ENCODE measurements at regions not wholly inside any gene's neighbourhood (a gene's known extent, or its start where the extent isn't known, plus 50 kb on each side); places are given as distances from the start of the nearest gene placed in this dataset.

GRCh38 chr14:29273513-29273912, 506.9 kb downstream of the FOXG1 start:
- Histone ChIP-seq H3K23me2 (ENCODE audit: low read depth, low read length) (no peaks in the 10 kb centered on the region), H3K4ac (replicated peaks; ENCODE audit: insufficient read length, low read depth, low read length) (no peak overlapping the region), H3K27ac (ENCODE audit: low read depth, low read length) (no peak overlapping the region), H4K91ac (replicated peaks; ENCODE audit: insufficient read length, low read length) (no peak overlapping the region), H3K36me3 (ENCODE audit: control insufficient read depth in 2 of 4, insufficient read depth in 4 of 4, low read length in 3 of 4) (no peaks in the 10 kb centered on the region), H3K18ac (ENCODE audit: extremely low read depth, low read length) (no peak overlapping the region), H3K14ac (ENCODE audit: insufficient read length) (no peak overlapping the region), H3K4me1 (replicated peaks in 1 of 4; ENCODE audit: control insufficient read depth in 3 of 4, insufficient read depth in 4 of 4, low read length in 3 of 4) (no peaks in the 10 kb centered on the region), H4K8ac (ENCODE audit: extremely low read depth, insufficient read depth, low read length) (no peak overlapping the region), H3K56ac (replicated peaks; ENCODE audit: insufficient read length, low read depth, low read length) (no peak overlapping the region), H2AFZ (ENCODE audit: low read length) (no peak overlapping the region), H2BK20ac (ENCODE audit: low read length) (no peak overlapping the region), H3K27me3 (replicated peaks in 1 of 4; ENCODE audit: control insufficient read depth in 3 of 4, extremely low read depth in 1 of 4, insufficient read depth in 3 of 4, low read length in 3 of 4) (no peaks in the 10 kb centered on the region), H4K20me1 (replicated peaks in 1 of 2; ENCODE audit: control insufficient read depth in 1 of 2, insufficient read depth in 2 of 2, low read length in 2 of 2) (no peaks in the 10 kb centered on the region), H3K79me1 (ENCODE audit: low read depth, low read length) (no peaks in the 10 kb centered on the region), H2BK5ac (ENCODE audit: low read depth, low read length) (no peak overlapping the region), H3K9ac (replicated peaks in 1 of 4; ENCODE audit: extremely low read depth in 1 of 4, low read depth in 3 of 4, low read length in 3 of 4) (no peak overlapping the region), H2BK15ac (ENCODE audit: low read length) (no peak overlapping the region), H2AK5ac (ENCODE audit: low read depth, low read length) (no peak overlapping the region), H3K4me2 (ENCODE audit: insufficient read depth in 1 of 2, low read depth in 2 of 2, low read length in 2 of 2) (no peak overlapping the region), H2BK120ac (replicated peaks; ENCODE audit: low read depth, low read length) (no peak overlapping the region), H3K23ac (ENCODE audit: insufficient read length) (no peak overlapping the region), H3K9me3 (ENCODE audit: insufficient read depth in 2 of 2, low read depth in 1 of 2, low read length in 1 of 2) (no peaks in the 10 kb centered on the region), H4K5ac (ENCODE audit: insufficient read length, low read depth, low read length) (no peak overlapping the region), H3K4me3 (ENCODE audit: extremely low read depth in 1 of 4, insufficient read depth in 2 of 4, low read depth in 3 of 4, low read length in 4 of 4) (no peak overlapping the region), H3K79me2 (ENCODE audit: control insufficient read depth in 1 of 2, insufficient read depth in 2 of 2, low read length in 2 of 2) (no peaks in the 10 kb centered on the region), H2BK12ac (ENCODE audit: low read depth, low read length) (no peak overlapping the region)
- FAIRE-seq (no peak), DNase-seq (ENCODE audit: low read depth in 1 of 2, low spot score in 2 of 2) (no peak)
- 100% methylated on average over 1 of the region's 1 CpG; no CpG with 5 or more reads in 1 of the 2 experiments for WGBS, 2 experiments (ENCODE audit: extremely low coverage in 1 of 2, insufficient coverage in 1 of 2, insufficient read length in 1 of 2, insufficient replicate concordance in 2 of 2, low coverage in 1 of 2, low lambda C conversion rate in 2 of 2, missing lambda C conversion rate in 1 of 2)
- TF ChIP-seq BCL11A (IDR thresholded peaks at IDR 0.05; ENCODE audit: low read depth in 2 of 2, low read length in 2 of 2) (no peak), CTCF (IDR thresholded peaks at IDR 0.05; ENCODE audit: control extremely low read depth in 1 of 3, insufficient read depth in 1 of 3, low read depth in 1 of 3, low read length in 3 of 3) (peak in 1 of 3 experiments; percentile 32; a peak in 1 of 4 replicates)
- ChIA-PET CTCF (ENCODE audit: partially characterized antibody) (interaction anchor here (1.1 to 1.7 kb wide), 4 partner anchors 17 to 178 kb away, joined by 3 to 4 read pairs (median 3); no protein-coding TSS in a partner anchor), POLR2A (ENCODE audit: partially characterized antibody) (no interaction called here)
